ENCODE measurements at regions not wholly inside any gene's neighbourhood (a gene's known extent, or its start where the extent isn't known, plus 50 kb on each side); places are given as distances from the start of the nearest gene placed in this dataset.

- TF ChIP-seq KAT8 (CRISPR knock-in tag; IDR thresholded peaks at IDR 0.05) (no peak), REST (IDR thresholded peaks at IDR 0.05; ENCODE audit: borderline replicate concordance in 1 of 2, low read depth in 1 of 2, low read length in 2 of 2) (no peak), NFE2 (CRISPR knock-in tag; IDR thresholded peaks at IDR 0.05) (no peak), TP53 (CRISPR knock-in tag; conservative IDR thresholded peaks at IDR 0.05) (no peak), POLR2A (IDR thresholded peaks at IDR 0.05; ENCODE audit: insufficient read depth in 1 of 2, low read depth in 2 of 2, low read length in 2 of 2) (no peak), RFX3 (CRISPR knock-in tag; IDR thresholded peaks at IDR 0.05) (no peak), TCF7L2 (IDR thresholded peaks at IDR 0.05; ENCODE audit: low read depth, low read length) (no peak), ZNF354B (CRISPR knock-in tag; IDR thresholded peaks at IDR 0.05) (no peak), MZF1 (CRISPR knock-in tag; IDR thresholded peaks at IDR 0.05; ENCODE audit: borderline replicate concordance) (no peak), ZNF629 (CRISPR knock-in tag; conservative IDR thresholded peaks at IDR 0.05) (no peak), SP1 (IDR thresholded peaks at IDR 0.05) (no peak), SP1 (CRISPR knock-in tag; IDR thresholded peaks at IDR 0.05) (no peak), CREBL2 (CRISPR knock-in tag; IDR thresholded peaks at IDR 0.05; ENCODE audit: borderline replicate concordance) (no peak), ZNF747 (CRISPR knock-in tag; IDR thresholded peaks at IDR 0.05; ENCODE audit: borderline replicate concordance) (no peak), SALL2 (CRISPR knock-in tag; IDR thresholded peaks at IDR 0.05) (no peak)
Measured at GRCh38 chr16:66087308-66087707, 279.2 kb upstream of the CDH5 start.
